ENCODE measurements at regions not wholly inside any gene's neighbourhood (a gene's known extent, or its start where the extent isn't known, plus 50 kb on each side); places are given as distances from the start of the nearest gene placed in this dataset.
"Not testable (repeated sequence)": the region's sequence is repeated elsewhere in the genome, so short reads cannot be mapped to it uniquely, and the experiment has no call there.

DNA sequence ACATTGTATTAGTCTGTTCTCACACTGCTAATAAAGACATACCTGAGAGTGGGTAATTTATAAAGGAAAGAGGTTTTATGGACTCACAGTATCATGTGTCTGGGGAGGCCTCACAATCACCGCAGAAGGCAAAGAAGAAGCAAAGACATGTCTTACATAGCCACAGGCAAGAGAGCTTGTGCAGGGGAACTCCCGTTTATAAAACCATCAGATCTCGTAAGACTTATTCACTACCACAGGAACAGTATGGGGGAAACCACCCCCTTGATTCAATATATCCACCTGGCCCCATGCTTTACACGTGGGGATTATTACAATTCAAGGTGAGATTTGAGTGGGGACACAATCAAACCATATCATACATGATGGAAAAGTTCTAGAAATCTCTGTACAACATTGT, 165.3 kb downstream of the OR2B2 start:
- not testable (repeated sequence) for DNase-seq

- DNase-seq: no peak
These were observed 168.4 kb downstream of the OR2B2 start for GRCh38 chr6:27743787-27744186.

DNA sequence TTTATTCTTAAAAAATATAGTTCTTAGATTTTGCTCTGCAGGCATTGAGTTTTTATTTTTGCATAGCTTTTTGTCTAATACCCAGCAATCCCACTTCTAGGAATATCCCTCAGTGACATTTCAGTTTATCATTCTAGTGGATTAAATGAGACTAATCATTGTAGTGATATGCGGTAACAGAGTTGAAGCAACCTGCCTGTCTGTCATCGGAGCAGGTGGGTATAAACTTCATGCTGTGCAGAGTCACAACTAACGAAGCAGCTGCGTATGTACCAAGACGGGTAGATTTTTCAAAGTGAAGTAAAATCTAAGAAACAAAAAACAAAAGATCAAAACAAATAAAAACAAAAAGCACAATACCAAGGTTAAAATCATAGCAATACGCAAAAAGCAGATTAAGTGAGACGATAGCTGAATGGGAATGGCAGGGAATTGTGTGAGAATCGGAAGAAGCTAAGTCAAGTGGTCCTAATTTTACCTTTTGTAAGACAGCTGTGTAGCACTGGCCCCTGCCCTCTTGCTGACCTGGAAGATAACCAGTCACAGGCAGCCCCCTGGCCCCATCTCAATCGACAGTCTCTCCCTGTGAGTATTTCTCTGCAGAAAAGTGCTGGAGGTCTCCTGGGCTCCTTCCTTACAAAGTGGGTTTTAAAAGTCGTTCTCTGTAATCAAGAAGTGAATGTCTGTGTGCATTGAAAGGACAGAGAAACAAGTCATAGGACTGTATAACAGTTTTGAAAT, 169.2 kb downstream of the OR2B2 start:
- no peak for DNase-seq

GRCh38 chr6:27739902-27740301, 172.3 kb downstream of the OR2B2 start:
- not testable (repeated sequence) for DNase-seq

- no peak for DNase-seq
These were observed 175.5 kb downstream of the OR2B2 start for GRCh38 chr6:27736686-27737085.

DNA sequence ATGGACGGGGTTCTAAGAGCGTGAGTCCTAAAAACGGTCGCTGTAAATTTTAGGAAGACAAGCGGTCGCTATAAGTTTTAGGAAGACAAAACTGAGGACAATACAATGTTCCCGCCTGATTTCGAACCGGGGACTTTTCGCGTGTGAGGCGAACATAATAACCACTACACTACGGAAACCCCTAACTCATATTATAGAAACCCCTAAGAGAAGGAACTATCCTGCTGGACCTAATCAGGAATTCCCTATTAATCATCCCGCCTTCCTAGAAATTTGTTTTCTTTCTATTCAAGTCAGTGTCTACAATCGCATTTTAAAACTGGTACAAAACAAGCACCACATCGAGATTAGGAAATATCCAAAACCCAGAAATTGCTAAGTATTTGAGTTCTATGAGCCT, 183.8 kb downstream of the OR2B2 start:
- DNase-seq: no peak

DNA sequence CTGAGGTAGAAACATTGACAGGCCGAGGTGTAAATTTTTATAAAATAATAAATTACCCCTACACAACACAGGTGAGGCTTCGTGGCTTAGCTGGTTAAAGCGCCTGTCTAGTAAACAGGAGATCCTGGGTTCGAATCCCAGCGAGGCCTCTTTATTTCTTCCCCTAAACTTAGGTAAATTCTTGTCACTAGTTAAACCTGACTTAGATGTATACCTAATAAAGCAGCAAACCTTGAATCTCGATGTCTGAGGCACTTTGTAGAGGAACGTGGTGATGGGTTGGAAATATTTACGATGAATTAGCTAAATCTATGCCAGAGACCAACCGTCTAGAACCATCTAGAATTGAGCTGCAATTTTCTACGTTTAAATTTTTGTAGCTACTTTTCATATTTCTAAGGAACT, 185.6 kb downstream of the OR2B2 start:
- DNase-seq: no peak

DNA sequence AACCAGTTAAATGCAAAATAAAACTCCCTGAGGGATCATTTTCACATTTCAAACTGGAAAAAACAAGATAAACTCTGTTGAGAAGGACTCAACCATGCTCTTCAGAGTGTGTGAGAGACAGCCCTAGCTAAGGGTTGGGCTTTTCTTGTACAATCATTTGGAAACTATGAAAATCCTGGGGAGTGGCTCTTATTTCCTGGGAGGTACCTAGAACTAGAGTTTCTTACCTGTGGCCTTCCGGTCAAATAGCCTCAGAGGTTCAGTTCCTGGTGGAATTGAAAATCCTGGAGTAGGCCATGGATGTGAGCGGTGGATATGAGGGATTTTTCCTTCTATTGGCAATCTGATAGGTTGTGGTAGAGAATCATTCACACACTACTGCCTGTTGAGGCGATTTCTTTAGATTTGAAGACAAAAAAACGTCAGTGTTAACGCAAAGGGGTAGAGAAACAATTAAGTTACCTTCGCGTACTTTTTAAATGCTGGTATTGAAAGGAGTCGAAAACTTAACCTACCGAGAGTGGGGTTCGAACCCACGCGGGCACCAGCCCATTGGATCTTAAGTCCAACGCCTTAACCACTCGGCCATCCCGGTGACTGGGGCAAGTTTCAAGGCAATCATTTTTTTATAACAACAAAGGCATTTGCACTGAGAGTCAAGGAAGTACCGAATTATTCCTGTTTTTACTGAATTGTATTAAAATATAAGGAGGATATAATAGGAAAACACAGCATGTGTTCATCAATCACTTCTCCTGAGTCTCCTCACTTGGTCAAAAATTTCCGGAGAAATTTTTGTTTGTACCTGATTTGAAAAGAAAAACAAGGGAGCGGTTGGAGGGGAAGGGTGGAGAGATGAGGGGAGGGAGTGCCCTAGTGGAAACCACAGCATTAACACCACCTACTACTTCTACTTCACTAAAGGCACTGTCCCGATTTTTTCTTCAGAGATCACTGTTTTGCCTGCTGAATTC, 191.3 kb downstream of the OR2B2 start:
- DNase-seq: no peak

- not testable (repeated sequence) for DNase-seq
These were observed 193.2 kb downstream of the OR2B2 start for GRCh38 chr6:27719039-27719438.

DNA sequence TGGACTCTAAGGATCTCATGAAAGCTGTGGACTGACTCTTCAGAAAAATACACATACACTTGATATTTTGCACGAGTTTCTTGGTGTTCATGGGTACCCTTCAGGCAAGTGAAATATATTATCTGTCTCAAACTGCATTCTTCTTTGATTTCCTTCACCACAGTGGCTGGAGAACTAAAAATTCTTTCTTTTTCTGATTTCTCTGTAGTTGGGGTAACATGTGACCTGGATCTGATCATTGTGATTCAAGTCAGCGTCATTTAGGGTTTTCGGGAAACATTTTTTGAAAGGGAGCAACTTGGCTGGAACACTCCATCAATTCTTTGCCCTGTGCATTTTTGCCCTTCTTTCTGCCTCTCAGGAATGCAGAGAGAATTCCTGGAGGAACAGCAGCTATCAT, 205.8 kb downstream of the OR2B2 start:
- DNase-seq: no peak

GRCh38 chr6:27700337-27700736, 211.9 kb downstream of the OR2B2 start:
- no peak for DNase-seq

- DNase-seq: no peak
These were observed 217.7 kb downstream of the OR2B2 start for GRCh38 chr6:27694547-27694874.

DNA sequence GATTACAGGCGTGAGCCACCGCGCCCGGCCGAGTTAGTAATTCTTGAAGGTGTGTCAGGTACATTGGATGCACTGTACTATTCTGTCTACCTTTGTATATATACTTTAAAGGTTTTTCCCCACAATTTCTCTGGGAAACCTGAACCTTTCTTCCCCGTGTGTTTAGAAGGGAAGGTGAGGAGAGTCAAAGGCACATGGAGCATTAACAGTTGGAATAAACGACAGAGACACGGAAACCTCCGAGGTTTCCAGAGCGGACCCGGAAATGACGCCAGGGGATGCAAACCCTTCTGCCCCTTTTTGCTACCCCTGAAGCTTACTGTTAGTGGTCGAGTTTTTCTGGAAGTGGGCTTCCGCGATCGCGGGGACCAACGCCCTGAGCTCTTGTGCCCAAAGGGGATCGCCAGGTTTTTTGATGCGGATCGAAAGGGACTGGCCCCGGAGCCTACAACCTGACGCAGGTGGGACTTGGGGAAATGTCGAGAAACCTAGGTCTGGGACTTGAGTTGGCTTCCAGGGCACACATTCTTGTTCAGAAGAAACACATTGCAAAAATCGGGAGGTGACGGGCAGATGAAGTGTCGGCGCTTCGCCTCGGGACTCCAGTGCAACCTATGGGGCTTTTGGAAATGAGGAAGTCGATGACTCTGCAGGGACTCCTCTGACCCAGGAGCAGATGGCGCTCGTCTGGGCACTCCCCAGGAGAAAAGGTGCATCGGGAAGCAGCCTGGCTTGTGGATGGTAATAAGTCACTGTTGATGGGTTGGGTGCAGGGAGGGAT, 218.2 kb downstream of the OR2B2 start:
- peak in 28 of 56 donors; percentile 1 to 47 (median 18) for DNase-seq

- DNase-seq: not testable (repeated sequence)
These were observed 219.2 kb upstream of the ZNF184 start for GRCh38 chr6:27692133-27692532.

- peak in 54 of 56 donors; percentile 5 to 86 (median 53) for DNase-seq
These were observed 215.2 kb upstream of the ZNF184 start for GRCh38 chr6:27688014-27688586.

DNA sequence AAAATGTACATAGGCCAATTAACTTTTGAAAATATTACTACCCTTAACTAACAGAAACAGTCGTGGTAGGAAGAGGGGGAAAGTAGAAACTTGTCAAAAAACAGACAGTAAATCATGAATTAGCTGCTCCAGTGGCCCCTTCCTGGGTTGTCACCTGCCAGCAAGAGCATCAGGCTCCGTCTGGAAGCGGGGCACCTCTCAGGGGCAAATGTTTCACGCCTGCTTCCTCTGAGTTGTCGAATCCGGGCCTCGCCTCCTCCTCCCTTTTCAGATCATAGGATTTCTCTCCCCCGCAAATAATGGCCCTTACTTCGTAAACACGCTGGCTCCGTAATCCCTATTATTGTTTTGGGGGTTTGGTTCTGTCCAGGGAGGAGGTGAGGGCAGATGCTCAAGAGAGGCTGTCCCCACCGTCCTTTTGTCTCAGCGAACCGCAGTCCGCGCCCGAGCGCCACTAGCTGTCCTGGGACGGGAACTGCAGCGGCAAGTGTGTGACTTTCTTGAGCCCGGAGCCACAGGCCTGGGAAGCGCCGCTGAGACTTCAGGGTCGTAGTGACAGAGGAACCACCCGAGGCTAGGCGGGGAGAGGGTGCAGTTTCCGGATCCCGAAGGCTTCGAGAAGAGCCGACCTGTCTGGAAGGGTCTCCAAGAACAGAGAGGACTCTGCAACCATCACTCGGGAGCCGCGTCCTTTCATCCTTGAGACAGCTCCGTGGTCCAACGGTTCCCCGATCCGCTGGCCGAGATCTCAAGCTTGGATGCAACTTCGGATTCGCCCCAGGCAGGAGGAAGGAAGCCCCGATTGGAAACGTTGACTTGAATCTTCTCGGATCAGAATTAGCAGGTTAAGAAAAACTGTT, 214.5 kb upstream of the ZNF184 start:
- DNase-seq: peak in 54 of 56 donors; percentile 9 to 83 (median 52)

- no peak for DNase-seq
These were observed 212.4 kb upstream of the ZNF184 start for GRCh38 chr6:27685279-27685678.

DNA sequence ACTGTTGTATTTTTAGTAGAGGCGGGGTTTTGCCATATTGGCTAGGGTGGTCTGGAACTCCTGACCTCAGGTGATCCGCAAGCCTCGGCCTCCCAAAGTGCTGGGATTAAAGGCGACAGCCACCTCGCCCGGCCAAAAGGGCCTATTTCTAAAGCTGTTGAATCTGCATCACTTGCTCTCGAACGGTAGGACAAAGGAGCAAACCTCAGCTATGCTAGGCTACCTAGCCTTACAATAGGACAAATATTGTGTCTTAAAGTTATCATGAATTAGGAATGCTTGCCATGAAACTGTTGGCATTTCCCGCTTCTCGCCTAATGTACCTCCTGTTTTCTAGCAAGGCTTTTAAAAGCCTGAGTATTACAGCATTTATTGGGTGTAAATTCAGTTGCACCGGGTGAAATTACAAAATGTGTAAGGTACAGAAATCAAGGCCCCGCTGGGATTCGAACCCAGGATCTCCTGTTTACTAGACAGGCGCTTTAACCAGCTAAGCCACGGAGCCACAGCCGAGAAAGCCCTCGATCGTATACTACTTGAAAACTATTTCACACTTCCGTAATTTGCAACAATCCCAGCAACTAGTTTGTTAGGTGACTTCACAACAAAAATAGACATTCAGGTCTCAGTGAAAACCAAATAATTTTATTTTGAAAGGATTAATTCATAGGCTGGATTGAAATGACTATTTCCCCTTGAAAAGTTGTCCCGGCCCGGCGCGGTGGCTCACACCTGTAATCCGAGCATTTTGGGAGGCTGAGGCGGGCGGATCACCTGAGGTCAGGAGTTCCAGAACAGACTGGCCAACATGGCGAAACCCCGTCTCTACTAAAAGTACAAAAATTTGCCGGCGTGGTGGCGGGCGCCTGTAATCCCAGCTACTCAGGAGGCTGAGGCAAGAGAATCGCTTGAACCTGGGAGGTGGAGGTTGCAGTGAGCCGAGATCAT, 211.6 kb upstream of the ZNF184 start:
- peak in 24 of 56 donors; percentile 0 to 62 (median 9) for DNase-seq
